ENCODE measurements at regions not wholly inside any gene's neighbourhood (a gene's known extent, or its start where the extent isn't known, plus 50 kb on each side); places are given as distances from the start of the nearest gene placed in this dataset.

DNA sequence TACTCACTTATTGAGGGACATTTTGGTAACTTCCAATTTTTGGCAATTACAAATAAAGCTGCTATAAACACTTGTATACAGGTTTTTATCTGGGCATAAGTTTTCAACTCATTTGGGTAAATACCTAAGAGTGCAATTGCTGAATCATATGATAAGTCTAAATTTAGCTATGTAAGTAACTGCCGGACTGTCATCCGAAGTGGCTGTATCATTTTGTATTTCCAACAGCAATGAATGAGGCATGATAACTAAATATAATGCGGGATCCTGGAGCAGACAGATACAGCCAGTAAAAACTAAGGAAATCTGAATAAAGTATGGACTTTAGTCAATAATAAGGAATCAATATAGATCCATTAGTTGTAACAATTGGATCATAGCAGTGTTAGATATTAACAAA is 156.5 kb upstream of the RMP24 start:
- intact Hi-C loops (cut with micrococcal nuclease), result no loop called here
- H3K79me2 ChIP-seq (ENCODE audit: low read length), result no peaks in the 10 kb centered on the region
- H3K4me1 ChIP-seq (ENCODE audit: insufficient read depth, low read length), result no peaks in the 10 kb centered on the region
- H3K27ac ChIP-seq (ENCODE audit: low read length), result no peak overlapping the region
- H3K9me2 ChIP-seq (replicated peaks; ENCODE audit: low read length), result no peaks in the 10 kb centered on the region
- no peak overlapping the region for H3K4me2 ChIP-seq (ENCODE audit: low read length)
- H3K9ac ChIP-seq (ENCODE audit: low read length), result no peak overlapping the region
- ChIA-PET POLR2A (ENCODE audit: unreplicated experiment) (no interaction called here), CTCF (no interaction called here)
- no peak overlapping the region for H3K4me3 ChIP-seq (ENCODE audit: low read length)
- DNase-seq (no peak), ATAC-seq (no peak)
- no peaks in the 10 kb centered on the region for H3K9me3 ChIP-seq (ENCODE audit: low read length)
- BruUV-seq (replicated peaks), result no TSS peak
- TF ChIP-seq EZH2 (IDR thresholded peaks at IDR 0.05; ENCODE audit: low read length, unreplicated experiment) (no peak), EZH2phosphoT487 (IDR thresholded peaks at IDR 0.05; ENCODE audit: borderline replicate concordance, low read length) (no peak)
- TF ChIP-seq, protein P1, sequence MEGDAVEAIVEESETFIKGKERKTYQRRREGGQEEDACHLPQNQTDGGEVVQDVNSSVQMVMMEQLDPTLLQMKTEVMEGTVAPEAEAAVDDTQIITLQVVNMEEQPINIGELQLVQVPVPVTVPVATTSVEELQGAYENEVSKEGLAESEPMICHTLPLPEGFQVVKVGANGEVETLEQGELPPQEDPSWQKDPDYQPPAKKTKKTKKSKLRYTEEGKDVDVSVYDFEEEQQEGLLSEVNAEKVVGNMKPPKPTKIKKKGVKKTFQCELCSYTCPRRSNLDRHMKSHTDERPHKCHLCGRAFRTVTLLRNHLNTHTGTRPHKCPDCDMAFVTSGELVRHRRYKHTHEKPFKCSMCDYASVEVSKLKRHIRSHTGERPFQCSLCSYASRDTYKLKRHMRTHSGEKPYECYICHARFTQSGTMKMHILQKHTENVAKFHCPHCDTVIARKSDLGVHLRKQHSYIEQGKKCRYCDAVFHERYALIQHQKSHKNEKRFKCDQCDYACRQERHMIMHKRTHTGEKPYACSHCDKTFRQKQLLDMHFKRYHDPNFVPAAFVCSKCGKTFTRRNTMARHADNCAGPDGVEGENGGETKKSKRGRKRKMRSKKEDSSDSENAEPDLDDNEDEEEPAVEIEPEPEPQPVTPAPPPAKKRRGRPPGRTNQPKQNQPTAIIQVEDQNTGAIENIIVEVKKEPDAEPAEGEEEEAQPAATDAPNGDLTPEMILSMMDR (conservative IDR thresholded peaks at IDR 0.05; ENCODE audit: low read depth, low read length), result no peak
- H2AFZ ChIP-seq (ENCODE audit: low read length), result no peak overlapping the region
- no peaks in the 10 kb centered on the region for H3F3A ChIP-seq (ENCODE audit: low read length, unreplicated experiment)
- H3K36me3 ChIP-seq (ENCODE audit: low read depth, low read length), result no peaks in the 10 kb centered on the region
- no peaks in the 10 kb centered on the region for H4K20me1 ChIP-seq (ENCODE audit: low read length)
- no peaks in the 10 kb centered on the region for H3K27me3 ChIP-seq (ENCODE audit: low read length)

DNA sequence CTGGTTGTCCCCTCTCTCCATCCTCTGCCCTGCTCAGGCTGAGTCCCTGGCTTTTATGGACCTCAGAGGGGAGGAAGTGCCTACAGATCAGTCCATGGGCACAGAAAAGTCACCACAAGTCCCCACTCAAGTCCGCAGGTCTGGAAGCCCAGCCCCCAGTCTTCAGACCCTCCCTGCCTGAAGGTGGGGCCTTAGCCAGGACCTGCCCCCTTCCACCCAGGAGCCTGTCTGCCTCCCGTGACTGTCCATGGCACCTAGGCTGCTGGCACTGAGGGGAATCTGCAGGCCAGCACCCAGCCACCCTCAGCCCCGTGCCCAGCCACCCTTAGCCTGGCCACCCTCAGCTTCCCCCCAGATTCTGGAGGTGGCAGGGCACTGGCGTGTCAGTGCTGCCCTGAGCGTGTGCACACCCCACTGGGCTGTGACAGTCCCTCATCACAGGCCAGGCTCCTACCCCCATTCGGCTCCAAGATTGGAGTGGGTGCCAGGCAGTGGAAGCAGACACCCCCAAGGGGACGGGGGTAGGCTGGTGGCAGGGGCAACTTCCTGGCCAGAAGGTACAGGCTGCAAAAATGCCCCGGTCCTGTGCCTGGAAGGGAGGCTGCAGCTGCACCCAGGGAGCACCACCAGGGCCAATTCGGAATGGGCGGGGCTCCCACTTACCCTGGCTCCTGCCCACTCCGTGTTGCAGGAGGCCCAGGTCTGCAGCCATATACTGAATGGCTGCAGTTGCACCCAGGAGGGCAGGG is 154.7 kb upstream of the RMP24 start:
- intact Hi-C loops (cut with micrococcal nuclease), result no loop called here
- CTCF ChIA-PET, result no interaction called here
- no peak overlapping the region for H3K27ac ChIP-seq (ENCODE audit: low read length)
- H3K27me3 ChIP-seq (ENCODE audit: low read length), result no peaks in the 10 kb centered on the region
- ATAC-seq (no peak), DNase-seq (no peak)
- no peaks in the 10 kb centered on the region for H3K9me3 ChIP-seq (ENCODE audit: low read length)
- no peak overlapping the region for H3K4me2 ChIP-seq (ENCODE audit: low read length)
- H3K4me3 ChIP-seq (ENCODE audit: low read length), result no peak overlapping the region
- H4K20me1 ChIP-seq (ENCODE audit: low read length), result no peaks in the 10 kb centered on the region
- no peak for TF ChIP-seq EZH2phosphoT487 (IDR thresholded peaks at IDR 0.05; ENCODE audit: borderline replicate concordance, low read length)
- no peak for TF ChIP-seq EZH2 (IDR thresholded peaks at IDR 0.05; ENCODE audit: low read length, unreplicated experiment)
- TF ChIP-seq, protein P1 (conservative IDR thresholded peaks at IDR 0.05; ENCODE audit: low read depth, low read length), result no peak
- no peaks in the 10 kb centered on the region for H3F3A ChIP-seq (ENCODE audit: low read length, unreplicated experiment)
- POLR2A ChIA-PET (ENCODE audit: unreplicated experiment), result no interaction called here
- no TSS peak for BruUV-seq (replicated peaks)
- no peaks in the 10 kb centered on the region for H3K4me1 ChIP-seq (ENCODE audit: insufficient read depth, low read length)
- no peak overlapping the region for H2AFZ ChIP-seq (ENCODE audit: low read length)
- H3K9me2 ChIP-seq (replicated peaks; ENCODE audit: low read length), result no peaks in the 10 kb centered on the region
- no peaks in the 10 kb centered on the region for H3K36me3 ChIP-seq (ENCODE audit: low read depth, low read length)
- H3K79me2 ChIP-seq (ENCODE audit: low read length), result no peaks in the 10 kb centered on the region
- H3K9ac ChIP-seq (ENCODE audit: low read length), result no peak overlapping the region

DNA sequence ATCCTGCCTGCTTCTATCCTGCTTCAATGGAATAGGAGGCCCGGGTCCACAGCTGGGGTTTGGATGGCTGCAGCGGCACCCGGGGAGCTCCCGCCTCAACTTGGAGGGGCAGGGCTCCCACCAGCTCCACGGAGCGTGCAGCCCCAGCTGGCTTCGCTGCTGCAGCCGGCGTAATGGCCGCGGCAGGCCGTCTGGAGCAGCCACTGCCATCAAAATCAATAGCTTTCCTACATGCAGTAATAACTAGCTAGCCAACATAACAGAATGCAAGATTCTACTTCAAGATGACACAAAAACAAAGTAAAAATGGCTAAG is 154.2 kb upstream of the RMP24 start:
- no peak overlapping the region for H3K27ac ChIP-seq (ENCODE audit: low read length)
- H3K27me3 ChIP-seq (ENCODE audit: low read length), result no peaks in the 10 kb centered on the region
- H2AFZ ChIP-seq (ENCODE audit: low read length), result no peak overlapping the region
- TF ChIP-seq, protein P1 (conservative IDR thresholded peaks at IDR 0.05; ENCODE audit: low read depth, low read length), result no peak
- TF ChIP-seq EZH2 (IDR thresholded peaks at IDR 0.05; ENCODE audit: low read length, unreplicated experiment) (no peak), EZH2phosphoT487 (IDR thresholded peaks at IDR 0.05; ENCODE audit: borderline replicate concordance, low read length) (no peak)
- intact Hi-C loops (cut with micrococcal nuclease), result no loop called here
- no peak overlapping the region for H3K4me3 ChIP-seq (ENCODE audit: low read length)
- POLR2A ChIA-PET (ENCODE audit: unreplicated experiment), result no interaction called here
- DNase-seq (no peak), ATAC-seq (no peak)
- H3K79me2 ChIP-seq (ENCODE audit: low read length), result no peaks in the 10 kb centered on the region
- no peaks in the 10 kb centered on the region for H3K9me3 ChIP-seq (ENCODE audit: low read length)
- no peaks in the 10 kb centered on the region for H3K9me2 ChIP-seq (replicated peaks; ENCODE audit: low read length)
- no peaks in the 10 kb centered on the region for H4K20me1 ChIP-seq (ENCODE audit: low read length)
- no peaks in the 10 kb centered on the region for H3K4me1 ChIP-seq (ENCODE audit: insufficient read depth, low read length)
- no peak overlapping the region for H3K9ac ChIP-seq (ENCODE audit: low read length)
- H3K36me3 ChIP-seq (ENCODE audit: low read depth, low read length), result no peaks in the 10 kb centered on the region
- H3K4me2 ChIP-seq (ENCODE audit: low read length), result no peak overlapping the region
- CTCF ChIA-PET, result interaction anchor here (0.6 kb wide), 1 partner anchor 18 kb away, joined by 7 read pairs; no protein-coding TSS in a partner anchor
- no peaks in the 10 kb centered on the region for H3F3A ChIP-seq (ENCODE audit: low read length, unreplicated experiment)
- BruUV-seq (replicated peaks), result no TSS peak

All from PC-3 (cell line).